AG20443 (cell line): ENCODE measurements at regions not wholly inside any gene's neighbourhood (a gene's known extent, or its start where the extent isn't known, plus 50 kb on each side); places are given as distances from the start of the nearest gene placed in this dataset.

Source experiments
- DNase-seq: peaks from one replicate; pipeline ENCODE4 v3.0.0; 2012; ENCODE audit warnings: low spot score, mixed read lengths

- DNase-seq: no peak
These were observed 305.1 kb downstream of the MAP2K6 start for GRCh38 chr17:69719474-69720048.

DNA sequence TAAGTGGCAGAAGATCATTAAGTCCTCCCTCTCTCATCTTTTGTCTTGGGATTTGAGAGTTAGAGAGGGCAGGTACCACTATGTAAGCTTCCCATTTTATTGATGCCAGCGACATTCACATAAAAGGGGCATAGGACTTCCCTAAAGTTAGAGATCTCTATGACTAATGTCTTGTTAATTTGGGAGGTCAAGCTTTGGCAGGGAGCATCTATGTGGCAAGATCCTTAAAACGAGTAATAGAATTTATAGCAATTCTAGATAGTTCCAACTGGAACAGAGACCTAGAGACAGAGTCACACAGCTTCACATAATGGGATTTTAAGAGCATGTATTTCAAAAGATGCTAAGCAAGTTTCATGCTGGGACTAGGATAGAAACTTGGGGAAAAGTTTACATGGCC is 308.0 kb downstream of the MAP2K6 start:
- DNase-seq: no peak

DNA sequence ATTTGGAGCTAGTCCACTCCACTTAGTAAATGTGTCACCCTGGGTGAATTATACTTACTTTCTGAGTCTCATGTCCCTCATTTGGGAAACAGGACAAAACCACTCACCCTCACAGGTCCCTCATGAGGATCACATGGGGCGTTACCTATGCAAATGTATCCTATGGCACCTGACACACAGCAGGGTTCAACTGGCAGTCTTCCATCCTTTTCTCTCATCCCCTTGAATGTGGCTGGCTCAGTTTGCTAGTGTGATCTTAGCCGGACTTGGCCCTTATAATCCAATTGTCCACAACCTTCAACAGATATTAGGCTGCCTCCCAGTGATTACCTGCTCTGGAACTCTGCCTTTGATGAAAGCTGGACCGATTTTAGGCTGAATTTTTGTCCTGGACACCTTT is 308.8 kb downstream of the MAP2K6 start:
- DNase-seq: no peak

GRCh38 chr17:69723741-69724140 is 309.2 kb downstream of the MAP2K6 start:
- DNase-seq: no peak

- no peak for DNase-seq
These were observed 309.7 kb downstream of the MAP2K6 start for GRCh38 chr17:69724238-69724637.

- no peak for DNase-seq
These were observed 310.6 kb downstream of the MAP2K6 start for GRCh38 chr17:69725146-69725545.

GRCh38 chr17:69728816-69729215 is 314.3 kb downstream of the MAP2K6 start:
- no peak for DNase-seq

- no peak for DNase-seq
These were observed 315.4 kb downstream of the MAP2K6 start for GRCh38 chr17:69729944-69730343.

GRCh38 chr17:69732272-69732918 is 317.9 kb downstream of the MAP2K6 start:
- DNase-seq: no peak

DNA sequence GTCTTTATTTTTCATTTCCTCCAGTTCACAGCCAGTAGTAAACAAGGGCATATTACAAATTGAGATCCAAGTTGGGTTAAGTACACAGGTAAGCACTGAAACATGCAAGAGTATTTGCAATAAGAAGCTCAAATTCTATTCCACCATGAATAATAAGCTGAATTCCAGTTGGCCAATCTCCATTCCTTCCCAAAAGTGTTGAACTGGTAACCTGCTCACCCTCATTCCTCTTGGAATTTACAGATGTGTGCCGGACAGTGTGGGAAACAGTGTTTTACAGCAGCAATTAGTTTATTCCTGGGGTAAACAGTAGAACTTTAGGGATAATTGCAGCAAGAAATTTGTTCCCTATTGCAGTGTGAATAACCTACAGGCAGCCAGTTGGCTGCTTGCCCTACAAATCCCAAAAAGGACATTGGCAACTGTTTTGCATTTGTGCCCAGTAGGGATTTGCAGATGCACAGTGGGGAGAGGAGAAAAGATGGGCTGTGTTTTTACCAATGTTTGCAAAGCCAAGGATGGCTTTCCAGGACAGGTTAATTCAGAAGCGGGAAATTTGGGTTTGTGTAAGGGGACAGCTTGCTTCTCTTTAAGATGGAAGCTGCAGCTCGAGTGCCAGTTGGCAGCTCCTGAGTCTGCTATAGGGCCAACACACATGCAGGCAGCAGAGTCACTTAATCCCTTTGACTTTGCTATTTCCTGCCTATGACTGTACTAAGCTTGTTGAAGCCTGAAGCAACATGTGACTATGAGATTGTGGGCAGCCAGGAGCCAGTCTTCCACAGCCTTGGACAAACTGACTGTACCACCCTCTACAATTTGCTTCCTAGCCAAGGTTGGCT is 318.9 kb downstream of the MAP2K6 start:
- peak; percentile 72 for DNase-seq

DNA sequence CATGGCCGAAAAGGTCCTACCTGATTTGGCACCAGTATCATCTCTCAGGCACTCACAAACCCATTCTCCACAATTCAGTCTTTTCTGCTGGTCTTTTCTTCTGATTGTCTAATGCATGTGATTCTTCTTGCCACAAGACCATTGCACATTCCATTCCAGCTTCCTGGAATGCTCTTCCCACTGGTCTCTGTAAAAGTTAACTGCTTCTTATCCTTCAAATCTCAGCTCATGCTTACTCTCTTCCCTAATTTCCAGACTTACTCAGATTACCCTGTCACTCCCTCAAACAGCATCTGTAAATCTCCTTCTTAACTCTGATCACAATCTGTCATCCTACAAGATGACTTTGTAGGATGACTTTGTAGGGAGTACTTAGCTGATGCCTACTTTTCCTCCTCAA is 320.2 kb downstream of the MAP2K6 start:
- DNase-seq: no peak

DNA sequence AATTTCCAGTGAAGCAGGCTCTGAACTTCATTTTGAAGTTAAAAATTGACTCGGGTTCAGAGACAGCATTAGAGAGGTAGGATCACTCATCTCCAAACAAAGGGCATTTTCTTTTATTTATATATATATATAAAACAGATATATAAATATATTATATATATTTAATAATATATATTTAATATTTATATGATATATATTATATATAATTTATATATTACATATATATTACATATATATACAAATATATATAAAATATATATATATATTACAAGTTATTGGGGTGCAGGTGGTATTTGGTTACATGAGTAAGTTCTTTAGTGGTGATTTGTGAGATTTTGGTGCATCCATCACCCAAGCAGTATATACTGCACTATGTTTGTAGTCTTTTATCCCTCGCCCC is 320.8 kb downstream of the MAP2K6 start:
- no peak for DNase-seq

GRCh38 chr17:69743091-69743490 is 328.6 kb downstream of the MAP2K6 start:
- DNase-seq: no peak

- DNase-seq: no peak
These were observed 330.1 kb downstream of the MAP2K6 start for GRCh38 chr17:69744512-69745070.

DNA sequence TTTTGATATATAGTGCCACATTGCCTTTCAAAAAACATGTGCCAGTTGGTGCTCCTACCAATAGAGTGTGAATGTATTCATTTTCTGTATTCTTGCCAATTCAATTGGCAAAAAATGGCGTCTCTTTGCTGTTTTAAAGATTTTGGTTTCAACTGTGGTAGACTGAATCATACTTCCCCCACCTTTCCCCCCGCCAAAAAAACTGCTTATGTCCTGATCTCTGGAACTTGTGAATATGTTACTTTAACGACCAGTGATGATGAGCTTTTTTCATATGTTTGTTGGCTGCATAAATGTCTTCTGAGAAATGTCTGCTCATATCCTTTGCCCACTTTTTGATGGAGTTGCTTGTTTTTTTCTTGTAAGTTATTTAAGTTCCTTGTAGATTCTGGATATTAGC is 325.1 kb upstream of the KCNJ16 start:
- DNase-seq: no peak

DNA sequence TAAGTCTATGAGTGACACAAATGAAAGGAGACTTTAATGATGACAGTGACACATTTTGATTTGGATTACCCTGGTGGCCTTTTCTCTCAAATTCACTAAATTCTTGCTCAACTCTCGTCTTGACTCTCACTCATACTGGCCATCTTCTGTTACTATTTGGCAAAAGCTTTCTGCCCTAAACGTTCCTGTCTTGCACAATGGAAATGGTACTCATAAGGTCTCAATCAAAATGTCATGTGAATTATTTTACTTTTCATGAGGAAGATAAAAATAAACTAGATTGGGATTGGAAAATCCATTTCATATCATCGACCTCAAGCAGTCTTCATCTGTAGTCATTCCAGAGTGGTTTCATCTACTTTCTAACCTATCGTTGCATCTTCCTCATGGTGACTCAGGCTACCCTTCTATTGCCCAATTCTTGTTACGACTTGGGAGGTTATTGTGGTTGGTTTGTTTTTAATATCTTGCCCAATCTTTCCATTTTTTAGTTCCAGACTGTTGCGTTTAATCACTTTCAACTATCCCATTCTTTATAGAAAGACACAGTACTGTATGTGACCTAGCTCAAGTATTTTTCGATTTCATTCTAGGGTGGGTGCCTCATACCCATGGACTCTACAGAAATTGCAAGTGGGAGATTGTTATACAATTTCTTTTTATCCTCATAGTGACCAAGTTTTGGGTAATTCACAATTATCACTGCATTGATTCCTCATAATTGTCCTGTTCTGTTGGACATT is 317.2 kb upstream of the KCNJ16 start:
- peak; percentile 67 for DNase-seq

GRCh38 chr17:69760562-69760961 is 314.5 kb upstream of the KCNJ16 start:
- no peak for DNase-seq

DNA sequence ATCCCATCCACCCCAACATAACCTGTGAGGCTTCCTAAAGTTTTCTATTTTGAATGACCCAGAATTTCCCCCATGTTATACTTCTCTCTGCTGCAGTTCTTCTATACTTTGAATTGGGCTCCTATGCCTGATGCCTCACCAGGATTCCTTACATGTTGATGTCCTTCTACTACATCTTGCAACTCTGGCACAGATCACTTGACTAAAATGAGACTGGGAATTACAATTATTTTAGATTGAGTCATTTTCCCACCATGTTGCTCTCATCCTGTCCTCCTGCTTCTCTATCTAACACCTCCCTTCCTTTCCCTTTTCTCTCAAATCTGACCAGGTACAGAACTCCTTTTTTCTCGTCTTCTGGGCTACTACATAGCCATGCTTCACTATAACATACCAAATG is 314.0 kb upstream of the KCNJ16 start:
- DNase-seq: no peak

DNA sequence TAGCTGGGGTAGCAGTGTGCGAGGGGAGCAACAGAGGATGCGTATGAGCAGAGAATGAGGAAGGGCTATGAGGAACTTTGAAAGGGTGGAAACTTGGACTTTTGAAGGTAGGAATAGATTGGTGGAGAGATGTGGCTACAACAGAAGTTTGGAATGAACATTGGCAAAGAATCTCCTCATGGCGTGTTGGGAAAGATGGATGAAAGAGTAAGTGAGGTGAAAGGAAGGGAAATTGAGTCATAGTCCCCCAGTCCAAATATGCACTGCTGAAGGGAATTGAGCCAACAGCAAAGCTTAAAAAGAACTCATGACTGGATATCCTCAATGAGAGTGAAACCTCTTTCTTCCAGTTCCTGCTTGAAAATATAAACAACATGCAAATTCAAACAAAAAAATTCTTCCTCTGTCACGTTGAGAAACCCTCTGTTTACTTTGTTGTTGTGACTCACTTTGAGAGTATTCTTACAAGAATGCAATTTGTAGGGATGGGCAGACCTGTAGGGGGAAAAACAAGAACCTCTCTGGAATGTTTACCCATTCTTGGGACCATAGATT is 313.2 kb upstream of the KCNJ16 start:
- DNase-seq: peak; percentile 71

DNA sequence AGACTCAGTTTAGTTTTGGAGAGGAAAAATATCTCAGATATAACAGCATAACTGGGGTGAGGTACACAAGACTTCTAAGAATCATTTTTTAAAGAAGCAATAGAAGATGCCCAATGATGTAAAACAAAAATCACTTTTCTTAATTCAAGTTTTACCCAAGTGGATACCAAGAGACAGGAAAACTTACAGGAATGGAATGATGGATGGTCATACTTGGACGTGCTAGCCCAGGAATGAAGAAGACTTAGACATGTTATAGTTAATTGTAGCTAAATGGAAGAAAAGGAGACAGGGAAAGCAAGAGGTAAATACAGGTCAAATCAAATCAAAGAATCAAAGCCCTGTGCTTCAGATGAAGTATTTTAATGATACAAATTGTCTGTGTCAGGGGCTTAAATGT is 312.7 kb upstream of the KCNJ16 start:
- DNase-seq: no peak

- DNase-seq: no peak
These were observed 312.3 kb upstream of the KCNJ16 start for GRCh38 chr17:69762766-69763165.

DNA sequence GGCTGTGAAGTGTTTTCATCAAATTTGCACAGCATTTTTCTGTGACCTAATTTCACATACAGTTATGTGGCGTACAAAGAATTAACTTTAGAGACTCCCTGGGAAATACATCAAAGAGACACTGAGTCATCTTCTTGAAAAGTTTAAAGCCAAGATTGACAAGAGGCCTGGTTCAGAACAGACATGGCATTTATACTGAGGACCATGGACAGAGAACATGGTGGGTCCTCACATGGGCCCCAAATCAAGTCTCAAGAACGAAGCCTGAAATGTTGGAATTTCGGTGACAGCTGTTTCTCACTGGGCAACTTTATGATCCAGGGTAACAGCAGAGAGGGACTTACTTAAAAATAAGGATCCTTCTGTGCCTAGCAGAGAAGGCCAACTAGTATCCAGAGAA is 311.5 kb upstream of the KCNJ16 start:
- no peak for DNase-seq
